PFSK-1 (cell line): ENCODE measurements at regions not wholly inside any gene's neighbourhood (a gene's known extent, or its start where the extent isn't known, plus 50 kb on each side); places are given as distances from the start of the nearest gene placed in this dataset.

Experiments used
- FOXP2 ChIP-seq: optimal IDR thresholded peaks from 2 replicates; pipeline ENCODE3; 2011; ENCODE audit warnings: borderline replicate concordance, control low read depth, inconsistent platforms; ENCODE audit not compliant: insufficient read depth; ENCODE audit errors: extremely low read length, extremely low read depth
- POLR2AphosphoS5 ChIP-seq: IDR thresholded peaks from 2 replicates; pipeline ENCODE4 v1.6.1; 2012; ENCODE audit warnings: low read depth, mild to moderate bottlenecking, control low read depth, low read length, moderate library complexity
- SIN3A ChIP-seq: IDR thresholded peaks from 2 replicates; pipeline ENCODE4 v1.6.1; 2012; ENCODE audit warnings: mild to moderate bottlenecking, low read length, moderate library complexity, borderline replicate concordance; ENCODE audit not compliant: insufficient read depth
- TAF1 ChIP-seq: IDR thresholded peaks from 2 replicates; pipeline ENCODE4 v1.6.1; 2012; ENCODE audit warnings: low read length, control low read depth, borderline replicate concordance; ENCODE audit not compliant: insufficient read depth
- TF ChIP-seq, protein P1 (sequence below), 2 experiments: IDR thresholded peaks; 2 replicates each; pipeline versions ENCODE4 v1.6.1 to v1.8.0; 2011 to 2012; ENCODE audit warnings: low read depth in 2 of 2, low read length in 2 of 2, control low read depth in 1 of 2, inconsistent platforms in 1 of 2, mild to moderate bottlenecking in 1 of 2, moderate library complexity in 1 of 2; ENCODE audit not compliant: insufficient read depth in 1 of 2

GRCh38 chr4:32798471-32799159 lies 2078.4 kb downstream of the PCDH7 start:
- no peak for TF ChIP-seq FOXP2
- TF ChIP-seq TAF1: no peak
- no peak for TF ChIP-seq SIN3A
- no peak for TF ChIP-seq POLR2AphosphoS5
- TF ChIP-seq, protein P1, sequence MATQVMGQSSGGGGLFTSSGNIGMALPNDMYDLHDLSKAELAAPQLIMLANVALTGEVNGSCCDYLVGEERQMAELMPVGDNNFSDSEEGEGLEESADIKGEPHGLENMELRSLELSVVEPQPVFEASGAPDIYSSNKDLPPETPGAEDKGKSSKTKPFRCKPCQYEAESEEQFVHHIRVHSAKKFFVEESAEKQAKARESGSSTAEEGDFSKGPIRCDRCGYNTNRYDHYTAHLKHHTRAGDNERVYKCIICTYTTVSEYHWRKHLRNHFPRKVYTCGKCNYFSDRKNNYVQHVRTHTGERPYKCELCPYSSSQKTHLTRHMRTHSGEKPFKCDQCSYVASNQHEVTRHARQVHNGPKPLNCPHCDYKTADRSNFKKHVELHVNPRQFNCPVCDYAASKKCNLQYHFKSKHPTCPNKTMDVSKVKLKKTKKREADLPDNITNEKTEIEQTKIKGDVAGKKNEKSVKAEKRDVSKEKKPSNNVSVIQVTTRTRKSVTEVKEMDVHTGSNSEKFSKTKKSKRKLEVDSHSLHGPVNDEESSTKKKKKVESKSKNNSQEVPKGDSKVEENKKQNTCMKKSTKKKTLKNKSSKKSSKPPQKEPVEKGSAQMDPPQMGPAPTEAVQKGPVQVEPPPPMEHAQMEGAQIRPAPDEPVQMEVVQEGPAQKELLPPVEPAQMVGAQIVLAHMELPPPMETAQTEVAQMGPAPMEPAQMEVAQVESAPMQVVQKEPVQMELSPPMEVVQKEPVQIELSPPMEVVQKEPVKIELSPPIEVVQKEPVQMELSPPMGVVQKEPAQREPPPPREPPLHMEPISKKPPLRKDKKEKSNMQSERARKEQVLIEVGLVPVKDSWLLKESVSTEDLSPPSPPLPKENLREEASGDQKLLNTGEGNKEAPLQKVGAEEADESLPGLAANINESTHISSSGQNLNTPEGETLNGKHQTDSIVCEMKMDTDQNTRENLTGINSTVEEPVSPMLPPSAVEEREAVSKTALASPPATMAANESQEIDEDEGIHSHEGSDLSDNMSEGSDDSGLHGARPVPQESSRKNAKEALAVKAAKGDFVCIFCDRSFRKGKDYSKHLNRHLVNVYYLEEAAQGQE (IDR thresholded peaks at IDR 0.05; ENCODE audit: insufficient read depth in 1 of 2, low read depth in 2 of 2, low read length in 2 of 2): no peak

GRCh38 chr4:32824336-32824735 lies 2104.2 kb downstream of the PCDH7 start:
- no peak for TF ChIP-seq SIN3A
- no peak for TF ChIP-seq FOXP2
- no peak for TF ChIP-seq POLR2AphosphoS5
- no peak for TF ChIP-seq TAF1

DNA sequence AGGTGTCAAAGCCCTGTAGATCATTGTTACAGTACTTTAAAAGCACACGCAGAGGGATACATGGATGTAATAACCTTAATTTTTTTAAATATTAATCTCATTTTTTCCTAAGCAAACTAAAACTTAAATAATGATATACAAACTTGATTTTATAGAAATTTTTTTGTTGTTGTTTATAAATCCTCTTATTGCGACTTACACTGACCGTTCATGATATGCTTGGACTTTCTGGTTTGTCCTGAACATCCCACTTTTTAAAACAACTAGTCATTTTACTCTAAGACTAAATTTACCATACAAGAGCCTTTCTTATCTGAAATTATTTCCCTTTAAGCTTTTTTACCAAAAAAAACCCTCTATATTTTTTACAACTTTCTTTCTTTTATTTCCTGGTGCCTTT lies 2106.0 kb downstream of the PCDH7 start:
- no peak for TF ChIP-seq TAF1
- TF ChIP-seq, protein P1 (IDR thresholded peaks at IDR 0.05; ENCODE audit: insufficient read depth in 1 of 2, low read depth in 2 of 2, low read length in 2 of 2): no peak
- TF ChIP-seq SIN3A: no peak
- no peak for TF ChIP-seq FOXP2
- TF ChIP-seq POLR2AphosphoS5: no peak

GRCh38 chr4:32830160-32830559 lies 2110.0 kb downstream of the PCDH7 start:
- TF ChIP-seq FOXP2: no peak
- TF ChIP-seq, protein P1 (IDR thresholded peaks at IDR 0.05; ENCODE audit: insufficient read depth in 1 of 2, low read depth in 2 of 2, low read length in 2 of 2): no peak
- no peak for TF ChIP-seq POLR2AphosphoS5
- TF ChIP-seq TAF1: no peak
- TF ChIP-seq SIN3A: no peak

GRCh38 chr4:32831104-32831503 lies 2110.9 kb downstream of the PCDH7 start:
- TF ChIP-seq TAF1: no peak
- TF ChIP-seq FOXP2: no peak
- no peak for TF ChIP-seq POLR2AphosphoS5
- TF ChIP-seq, protein P1 (IDR thresholded peaks at IDR 0.05; ENCODE audit: insufficient read depth in 1 of 2, low read depth in 2 of 2, low read length in 2 of 2): no peak
- no peak for TF ChIP-seq SIN3A
